GM12891 (cell line): ENCODE measurements at regions not wholly inside any gene's neighbourhood (a gene's known extent, or its start where the extent isn't known, plus 50 kb on each side); places are given as distances from the start of the nearest gene placed in this dataset.

ENCODE experiments used
- POLR2A ChIP-seq: IDR thresholded peaks from 2 replicates; pipeline ENCODE4 v1.6.1; 2011; ENCODE audit warnings: low read depth, low read length, control low read depth
- TAF1 ChIP-seq: IDR thresholded peaks from 2 replicates; pipeline ENCODE4 v1.6.1; 2011; ENCODE audit warnings: low read depth, low read length, control low read depth

DNA sequence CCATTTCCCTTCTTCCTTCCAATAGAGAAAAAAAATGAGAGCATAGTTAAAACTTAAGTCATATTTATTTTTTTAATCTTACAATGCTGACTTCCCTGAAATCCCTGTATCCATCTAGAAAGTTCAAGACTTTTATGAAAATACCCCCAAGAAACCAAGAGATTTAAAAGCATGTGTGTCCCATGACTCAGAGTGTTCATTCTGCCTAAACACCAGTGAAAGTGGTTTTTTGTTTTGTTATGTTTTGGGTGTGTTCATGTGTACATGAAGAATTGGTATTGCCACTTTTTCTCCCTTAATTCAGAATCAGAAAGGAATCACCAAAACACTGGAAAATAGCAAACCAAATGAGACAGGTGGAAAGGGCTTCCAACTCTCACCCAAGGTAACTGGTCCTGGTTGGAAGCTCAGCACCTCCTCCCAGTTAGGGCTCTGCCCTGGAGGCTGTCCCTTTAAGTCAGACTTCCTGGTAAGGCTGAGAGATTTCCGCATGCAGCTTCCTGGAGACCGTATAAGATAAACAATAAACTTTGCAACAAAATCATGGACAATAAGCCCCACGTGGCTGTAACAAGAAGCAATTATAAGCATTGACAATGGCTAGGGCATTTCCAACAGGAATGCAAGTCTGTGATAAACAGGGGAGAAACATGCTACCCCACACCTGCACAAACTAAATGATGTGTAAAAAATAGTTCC is 121.9 kb upstream of the ARHGEF3 start:
- TF ChIP-seq TAF1 (no peak), POLR2A (no peak)
